ENCODE measurements at regions not wholly inside any gene's neighbourhood (a gene's known extent, or its start where the extent isn't known, plus 50 kb on each side); places are given as distances from the start of the nearest gene placed in this dataset.

- ChIA-PET POLR2A (ENCODE audit: low non-redundant PET) (no interaction called here), CTCF (interaction anchor here (0.5 kb wide), 1 partner anchor 854 kb away, joined by 3 read pairs; no protein-coding TSS in a partner anchor)
- TF ChIP-seq, protein P1, sequence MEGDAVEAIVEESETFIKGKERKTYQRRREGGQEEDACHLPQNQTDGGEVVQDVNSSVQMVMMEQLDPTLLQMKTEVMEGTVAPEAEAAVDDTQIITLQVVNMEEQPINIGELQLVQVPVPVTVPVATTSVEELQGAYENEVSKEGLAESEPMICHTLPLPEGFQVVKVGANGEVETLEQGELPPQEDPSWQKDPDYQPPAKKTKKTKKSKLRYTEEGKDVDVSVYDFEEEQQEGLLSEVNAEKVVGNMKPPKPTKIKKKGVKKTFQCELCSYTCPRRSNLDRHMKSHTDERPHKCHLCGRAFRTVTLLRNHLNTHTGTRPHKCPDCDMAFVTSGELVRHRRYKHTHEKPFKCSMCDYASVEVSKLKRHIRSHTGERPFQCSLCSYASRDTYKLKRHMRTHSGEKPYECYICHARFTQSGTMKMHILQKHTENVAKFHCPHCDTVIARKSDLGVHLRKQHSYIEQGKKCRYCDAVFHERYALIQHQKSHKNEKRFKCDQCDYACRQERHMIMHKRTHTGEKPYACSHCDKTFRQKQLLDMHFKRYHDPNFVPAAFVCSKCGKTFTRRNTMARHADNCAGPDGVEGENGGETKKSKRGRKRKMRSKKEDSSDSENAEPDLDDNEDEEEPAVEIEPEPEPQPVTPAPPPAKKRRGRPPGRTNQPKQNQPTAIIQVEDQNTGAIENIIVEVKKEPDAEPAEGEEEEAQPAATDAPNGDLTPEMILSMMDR (conservative IDR thresholded peaks at IDR 0.05; ENCODE audit: low read depth) = no peak
- H3K27ac ChIP-seq = no peak overlapping the region
- no peak for DNase-seq (ENCODE audit: low spot score)
Measured at GRCh38 chr2:198343471-198343870, 539.1 kb downstream of the PLCL1 start.

GRCh38 chr2:198340846-198341245 lies 536.5 kb downstream of the PLCL1 start:
- no peak overlapping the region for H3K27ac ChIP-seq
- DNase-seq (ENCODE audit: low spot score) = no peak
- TF ChIP-seq, protein P1 (conservative IDR thresholded peaks at IDR 0.05; ENCODE audit: low read depth) = no peak
- ChIA-PET CTCF (no interaction called here), POLR2A (ENCODE audit: low non-redundant PET) (no interaction called here)

DNA sequence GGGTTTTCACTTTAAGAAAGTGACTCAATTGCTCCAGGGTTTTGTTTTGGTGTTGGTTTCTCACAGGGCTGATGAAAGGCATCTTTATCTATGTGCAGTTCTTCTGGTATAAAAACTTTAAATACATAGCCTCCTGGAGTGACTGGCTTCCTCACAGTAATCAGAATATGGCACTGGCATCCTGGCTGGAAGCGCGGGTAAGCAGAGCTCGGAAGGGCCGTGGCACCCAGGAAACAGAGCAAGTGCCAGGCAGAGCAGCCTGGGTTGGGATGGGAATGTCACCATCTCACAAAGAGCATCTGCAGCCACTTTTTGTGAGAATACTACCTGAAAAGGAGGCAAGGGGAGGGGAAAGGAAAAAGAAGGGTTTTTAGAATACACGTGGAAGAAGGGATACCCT lies 534.7 kb downstream of the PLCL1 start:
- no peak for DNase-seq (ENCODE audit: low spot score)
- no peak overlapping the region for H3K27ac ChIP-seq
- ChIA-PET POLR2A (ENCODE audit: low non-redundant PET) (no interaction called here), CTCF (no interaction called here)
- TF ChIP-seq, protein P1 (conservative IDR thresholded peaks at IDR 0.05; ENCODE audit: low read depth) = no peak

DNA sequence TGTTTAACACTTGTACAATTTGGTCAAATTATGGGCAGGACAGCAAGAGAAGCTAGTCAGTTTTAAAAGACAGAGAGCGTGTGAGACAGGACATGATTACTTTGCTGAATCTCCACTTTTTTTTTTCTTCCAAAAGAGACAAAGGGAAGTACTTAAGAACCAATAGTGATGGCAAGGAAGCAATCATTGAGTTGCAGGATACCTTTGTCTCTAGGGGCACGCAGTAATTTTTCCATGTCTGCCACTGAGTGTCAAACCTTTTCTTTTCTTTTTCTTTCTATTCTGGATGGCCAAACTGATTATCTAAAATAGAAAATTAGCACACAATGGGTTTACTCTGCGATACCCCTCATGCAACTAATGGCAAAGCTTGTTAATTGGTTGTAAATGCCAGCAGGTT lies 533.0 kb downstream of the PLCL1 start:
- ChIA-PET CTCF (interaction anchor here (0.6 to 1.1 kb wide), 3 partner anchors 22 to 958 kb away, joined by 3 to 6 read pairs (median 5); no protein-coding TSS in a partner anchor), POLR2A (ENCODE audit: low non-redundant PET) (no interaction called here)
- DNase-seq (ENCODE audit: low spot score) = no peak
- TF ChIP-seq, protein P1 (conservative IDR thresholded peaks at IDR 0.05; ENCODE audit: low read depth) = no peak
- H3K27ac ChIP-seq = no peak overlapping the region

- CTCF ChIA-PET = interaction anchor here (0.5 to 0.9 kb wide), 2 partner anchors 14 to 983 kb away, joined by 3 to 4 read pairs; no protein-coding TSS in a partner anchor
- H3K27ac ChIP-seq = no peak overlapping the region
- TF ChIP-seq, protein P1 (conservative IDR thresholded peaks at IDR 0.05; ENCODE audit: low read depth) = no peak
- POLR2A ChIA-PET (ENCODE audit: low non-redundant PET) = no interaction called here
- no peak for DNase-seq (ENCODE audit: low spot score)
Measured at GRCh38 chr2:198328454-198328853, 524.1 kb downstream of the PLCL1 start.

- H3K27ac ChIP-seq = no peak overlapping the region
- CTCF ChIA-PET = no interaction called here
- TF ChIP-seq, protein P1 (conservative IDR thresholded peaks at IDR 0.05; ENCODE audit: low read depth) = no peak
- DNase-seq (ENCODE audit: low spot score) = no peak
- POLR2A ChIA-PET (ENCODE audit: low non-redundant PET) = no interaction called here
Measured at GRCh38 chr2:198327526-198327925, 523.1 kb downstream of the PLCL1 start.

- no peak for DNase-seq (ENCODE audit: low spot score)
- TF ChIP-seq, protein P1 (conservative IDR thresholded peaks at IDR 0.05; ENCODE audit: low read depth) = no peak
- ChIA-PET POLR2A (ENCODE audit: low non-redundant PET) (no interaction called here), CTCF (no interaction called here)
- H3K27ac ChIP-seq = no peak overlapping the region
Measured at GRCh38 chr2:198326431-198326830, 522.0 kb downstream of the PLCL1 start.

Measured in RWPE1 (cell line).